OCI-LY7 (cell line): ENCODE measurements at regions not wholly inside any gene's neighbourhood (a gene's known extent, or its start where the extent isn't known, plus 50 kb on each side); places are given as distances from the start of the nearest gene placed in this dataset.
A peak's percentile ranks its signal among the peaks of the same experiment; 100 is the strongest.

Experiments
- BruUV-seq: library from RNA; stranded (reverse); fragments of 400-500 nt; replicated peaks from 2 replicates; lab custom pipeline; 2021; lab: Mats Ljungman, UMichigan
- CTCF ChIA-PET: fragments of 300-600 bp; sonication (Branson Sonifier 250); formaldehyde crosslinking; loops from one replicate; lab custom pipeline; 2022; ENCODE audit warnings: antibody characterized with exemption; ENCODE audit not compliant: unreplicated experiment; lab: Charles Lee
- POLR2A ChIA-PET: fragments of 300-600 bp; sonication (Branson Sonifier 250); formaldehyde crosslinking; loops from one replicate; lab custom pipeline; 2022; ENCODE audit warnings: antibody characterized with exemption; lab: Charles Lee
- DNase-seq: peaks from one replicate; pipeline ENCODE4 v3.0.0-alpha.2; 2015; ENCODE audit warnings: low spot score
- H2AFZ ChIP-seq: fragments of 200-600 bp; sonication (generic), shearing (Covaris generic); 2 replicates; pipeline ENCODE4 v1.6.1; 2014; ENCODE audit warnings: mild to moderate bottlenecking, antibody characterized with exemption, low read length, moderate library complexity
- H3K27ac ChIP-seq: fragments of 200-600 bp; sonication (generic); 2 replicates; pipeline ENCODE4 v1.5.1; 2014; ENCODE audit warnings: mixed run types, low read depth, mild to moderate bottlenecking, moderate library complexity, low read length, inconsistent platforms; ENCODE audit not compliant: poor library complexity, severe bottlenecking
- H3K36me3 ChIP-seq: fragments of 200-600 bp; sonication (generic); 2 replicates; pipeline ENCODE4 v1.6.1; 2014; ENCODE audit warnings: mild to moderate bottlenecking, antibody characterized with exemption, low read length, moderate library complexity, mixed read lengths; ENCODE audit not compliant: insufficient read depth
- H3K4me1 ChIP-seq: fragments of 200-600 bp; sonication (generic); 2 replicates; pipeline ENCODE4 v1.5.1; 2014; ENCODE audit warnings: mild to moderate bottlenecking, low read length; ENCODE audit not compliant: insufficient read depth, poor library complexity, severe bottlenecking
- H3K4me2 ChIP-seq: fragments of 200-600 bp; sonication (generic); 2 replicates; pipeline ENCODE4 v1.6.1; 2014; ENCODE audit warnings: mild to moderate bottlenecking, low read length
- H3K4me3 ChIP-seq: fragments of 200-600 bp; sonication (generic); 2 replicates; pipeline ENCODE4 v1.5.1; 2014; ENCODE audit warnings: mild to moderate bottlenecking, low read depth, low read length; ENCODE audit not compliant: poor library complexity, severe bottlenecking
- H3K79me2 ChIP-seq: fragments of 200-600 bp; sonication (generic); 2 replicates; pipeline ENCODE4 v1.6.1; 2016; ENCODE audit warnings: low read depth, mild to moderate bottlenecking, low read length, moderate library complexity, mixed read lengths; ENCODE audit not compliant: insufficient read depth
- H3K9me2 ChIP-seq: fragments of 200-600 bp; sonication (generic); 2 replicates; pipeline ENCODE4 v1.6.1; 2016; ENCODE audit warnings: mild to moderate bottlenecking, low read length, mixed read lengths; ENCODE audit not compliant: insufficient read depth
- H3K9me3 ChIP-seq: fragments of 200-600 bp; sonication (generic); 2 replicates; pipeline ENCODE4 v1.6.1; 2014; ENCODE audit warnings: mild to moderate bottlenecking, mixed run types, low read length, mixed read lengths
- H4K20me1 ChIP-seq: fragments of 200-600 bp; sonication (generic); 2 replicates; pipeline ENCODE4 v1.6.1; 2014; ENCODE audit warnings: mild to moderate bottlenecking, antibody characterized with exemption, low read length, moderate library complexity, mixed read lengths; ENCODE audit not compliant: insufficient read depth
- EZH2phosphoT487 ChIP-seq: fragments of 200-600 bp; sonication (generic); IDR thresholded peaks from 2 replicates; pipeline ENCODE4 v1.6.1; 2018; ENCODE audit warnings: low read depth, borderline replicate concordance, mild to moderate bottlenecking, mixed run types, antibody characterized with exemption, low read length, moderate library complexity, mixed read lengths
- intact Hi-C: fragments of 100-400 bp; cut with micrococcal nuclease; formaldehyde crosslinking; loops from one replicate; pipeline ENCODE4 v1.10.0; 2022; ENCODE audit not compliant: unreplicated experiment
- TF ChIP-seq, protein P1 (sequence below): fragments of 200-600 bp; sonication (generic); conservative IDR thresholded peaks from 2 replicates; pipeline ENCODE4 v1.5.1; 2014; ENCODE audit warnings: mild to moderate bottlenecking, antibody characterized with exemption, low read length, moderate library complexity, mixed read lengths

DNA sequence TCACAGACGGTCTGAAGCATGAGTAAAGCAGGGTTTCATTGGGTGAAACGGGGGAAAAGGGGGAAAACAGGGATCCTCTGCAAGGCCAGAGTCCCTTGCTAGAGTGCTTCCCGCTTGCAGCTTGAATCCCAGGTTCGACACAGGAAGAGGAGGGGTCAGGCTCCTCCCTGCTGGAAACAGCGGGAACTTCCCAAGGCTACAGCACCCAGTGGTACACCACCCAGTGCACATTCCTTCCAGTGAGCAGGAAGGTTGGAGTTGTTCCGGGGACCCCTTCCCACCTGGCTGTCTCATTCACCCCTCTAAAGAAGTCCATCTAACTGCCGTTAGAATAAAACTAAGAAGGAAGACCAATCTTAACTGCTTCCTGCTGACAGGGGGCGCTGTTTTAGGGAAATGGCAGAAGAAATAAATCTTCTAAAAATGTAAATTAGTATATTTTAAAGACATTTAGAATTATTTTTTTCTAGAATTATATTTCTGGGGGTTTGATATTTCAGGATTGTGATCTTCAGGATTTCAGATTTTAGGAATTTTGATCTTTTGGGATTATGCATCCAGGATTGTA, 230.9 kb downstream of the RBM43 start:
- DNase-seq = no peak
- no TSS peak for BruUV-seq
- CTCF ChIA-PET = no interaction called here

DNA sequence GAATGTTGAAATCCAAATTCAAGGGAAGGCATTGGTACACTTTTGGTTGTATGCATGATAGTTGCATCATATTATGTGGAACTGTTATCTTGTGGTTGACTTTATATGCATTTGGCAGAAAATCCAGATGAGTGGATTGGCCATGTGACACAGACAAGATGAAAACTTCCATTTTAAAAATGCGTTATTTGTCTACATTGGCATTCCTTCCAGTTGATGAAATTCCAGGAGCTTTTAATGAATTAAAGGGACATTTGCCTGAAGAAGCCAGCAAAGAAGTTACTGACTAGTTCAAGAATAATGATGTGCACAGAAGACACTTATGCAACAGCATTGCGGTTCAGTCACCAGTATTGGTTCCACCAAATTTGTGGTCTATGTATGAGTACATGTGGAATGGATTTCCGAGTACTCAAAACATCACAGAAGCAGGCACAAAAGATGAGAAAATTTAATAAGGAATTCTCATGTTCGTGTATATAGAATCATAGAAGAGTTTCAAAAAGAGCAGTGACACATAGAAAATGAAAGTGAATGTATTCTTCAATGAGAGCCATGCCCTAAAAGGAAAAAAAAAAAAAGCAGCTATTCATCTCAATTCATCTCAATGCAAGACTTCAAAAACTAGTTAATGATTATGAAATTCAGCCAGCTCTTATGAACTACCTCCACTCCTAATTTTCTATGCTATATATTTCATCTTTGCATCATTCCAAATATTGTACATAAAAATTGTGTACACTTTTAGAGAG, 232.1 kb downstream of the RBM43 start:
- Histone ChIP-seq H3K36me3 (no peaks in the 10 kb centered on the region), H3K79me2 (no peaks in the 10 kb centered on the region), H3K4me1 (no peaks in the 10 kb centered on the region), H2AFZ (no peak overlapping the region), H3K27ac (no peak overlapping the region), H3K4me2 (no peak overlapping the region), H3K9me3 (no peaks in the 10 kb centered on the region), H3K4me3 (no peak overlapping the region), H4K20me1 (no peaks in the 10 kb centered on the region), H3K9me2 (no peaks in the 10 kb centered on the region)
- TF ChIP-seq EZH2phosphoT487 = no peak
- TF ChIP-seq, protein P1, sequence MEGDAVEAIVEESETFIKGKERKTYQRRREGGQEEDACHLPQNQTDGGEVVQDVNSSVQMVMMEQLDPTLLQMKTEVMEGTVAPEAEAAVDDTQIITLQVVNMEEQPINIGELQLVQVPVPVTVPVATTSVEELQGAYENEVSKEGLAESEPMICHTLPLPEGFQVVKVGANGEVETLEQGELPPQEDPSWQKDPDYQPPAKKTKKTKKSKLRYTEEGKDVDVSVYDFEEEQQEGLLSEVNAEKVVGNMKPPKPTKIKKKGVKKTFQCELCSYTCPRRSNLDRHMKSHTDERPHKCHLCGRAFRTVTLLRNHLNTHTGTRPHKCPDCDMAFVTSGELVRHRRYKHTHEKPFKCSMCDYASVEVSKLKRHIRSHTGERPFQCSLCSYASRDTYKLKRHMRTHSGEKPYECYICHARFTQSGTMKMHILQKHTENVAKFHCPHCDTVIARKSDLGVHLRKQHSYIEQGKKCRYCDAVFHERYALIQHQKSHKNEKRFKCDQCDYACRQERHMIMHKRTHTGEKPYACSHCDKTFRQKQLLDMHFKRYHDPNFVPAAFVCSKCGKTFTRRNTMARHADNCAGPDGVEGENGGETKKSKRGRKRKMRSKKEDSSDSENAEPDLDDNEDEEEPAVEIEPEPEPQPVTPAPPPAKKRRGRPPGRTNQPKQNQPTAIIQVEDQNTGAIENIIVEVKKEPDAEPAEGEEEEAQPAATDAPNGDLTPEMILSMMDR = no peak
- POLR2A ChIA-PET = no interaction called here
- intact Hi-C loops = no loop called here
- no TSS peak for BruUV-seq
- CTCF ChIA-PET = no interaction called here
- DNase-seq = no peak

More for the DNA sequence above, 230.9 kb downstream of the RBM43 start:
- Histone ChIP-seq H3K9me2 (no peaks in the 10 kb centered on the region), H3K36me3 (no peaks in the 10 kb centered on the region), H3K4me1 (no peaks in the 10 kb centered on the region), H3K4me3 (no peak overlapping the region), H3K79me2 (no peaks in the 10 kb centered on the region), H3K4me2 (no peak overlapping the region), H2AFZ (no peak overlapping the region), H3K27ac (no peak overlapping the region), H3K9me3 (no peaks in the 10 kb centered on the region), H4K20me1 (no peaks in the 10 kb centered on the region)
- intact Hi-C loops = no loop called here
- TF ChIP-seq, protein P1 = peak; percentile 56
- no peak for TF ChIP-seq EZH2phosphoT487
- POLR2A ChIA-PET = interaction anchor here (0.6 kb wide), 1 partner anchor 11 kb away, joined by 4 read pairs; no protein-coding TSS in a partner anchor

DNA sequence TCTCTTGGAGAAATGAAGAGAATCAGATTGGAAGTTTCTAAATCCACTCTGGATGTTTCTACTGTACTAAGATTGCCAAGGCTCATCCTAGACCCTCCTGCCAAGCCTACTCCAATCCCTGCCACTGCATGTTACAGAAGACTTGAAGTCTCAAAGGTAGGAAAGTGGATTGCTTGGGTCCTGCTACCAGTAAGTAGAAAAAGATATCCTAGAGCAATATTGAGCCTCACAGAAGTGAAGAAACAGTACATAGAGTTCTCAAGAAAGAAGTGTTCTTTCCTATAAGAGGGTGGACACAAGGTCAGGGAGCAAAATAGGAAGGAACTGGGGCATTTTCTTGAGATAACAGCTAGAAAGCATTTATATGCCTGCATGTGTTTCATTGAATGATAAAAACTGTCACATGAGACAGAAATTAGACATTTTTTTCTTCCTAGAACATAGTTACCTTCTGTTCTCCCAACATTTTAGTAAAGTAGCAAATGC, 232.9 kb downstream of the RBM43 start:
- no peak overlapping the region for H3K4me3 ChIP-seq
- H3K79me2 ChIP-seq = no peaks in the 10 kb centered on the region
- no peak for DNase-seq
- H2AFZ ChIP-seq = no peak overlapping the region
- CTCF ChIA-PET = no interaction called here
- no peak overlapping the region for H3K27ac ChIP-seq
- intact Hi-C loops = no loop called here
- no peaks in the 10 kb centered on the region for H3K4me1 ChIP-seq
- H3K9me2 ChIP-seq = no peaks in the 10 kb centered on the region
- TF ChIP-seq, protein P1 = no peak
- TF ChIP-seq EZH2phosphoT487 = no peak
- no peaks in the 10 kb centered on the region for H3K36me3 ChIP-seq
- H3K9me3 ChIP-seq = no peaks in the 10 kb centered on the region
- POLR2A ChIA-PET = no interaction called here
- no peaks in the 10 kb centered on the region for H4K20me1 ChIP-seq
- H3K4me2 ChIP-seq = no peak overlapping the region
- BruUV-seq = no TSS peak
